Calu3 (cell line): ENCODE measurements at regions not wholly inside any gene's neighbourhood (a gene's known extent, or its start where the extent isn't known, plus 50 kb on each side); places are given as distances from the start of the nearest gene placed in this dataset.

Experiments used
- BruUV-seq: library from RNA; stranded (reverse); fragments of 400-500 nt; replicated peaks from 2 replicates; lab custom pipeline; 2021; lab: Mats Ljungman, UMichigan
- CTCF ChIA-PET: fragments of 300-600 bp; sonication (Branson Sonifier 250); formaldehyde crosslinking; loops from one replicate; lab custom pipeline; 2022; ENCODE audit warnings: antibody characterized with exemption; lab: Charles Lee
- DNase-seq: peaks from one replicate; pipeline ENCODE4 v3.0.0; 2022
- H3K27ac Mint-ChIP-seq: one replicate; pipeline ENCODE4 v1.8.0; 2022; ENCODE audit warnings: mixed read lengths; ENCODE audit not compliant: unreplicated experiment
- H3K27me3 Mint-ChIP-seq: one replicate; pipeline ENCODE4 v1.8.0; 2022; ENCODE audit warnings: mixed read lengths; ENCODE audit not compliant: unreplicated experiment
- H3K36me3 Mint-ChIP-seq: one replicate; pipeline ENCODE4 v1.8.0; 2022; ENCODE audit warnings: mild to moderate bottlenecking, moderate library complexity, mixed read lengths; ENCODE audit not compliant: insufficient read depth, unreplicated experiment
- H3K4me1 Mint-ChIP-seq: one replicate; pipeline ENCODE4 v1.8.0; 2022; ENCODE audit warnings: mild to moderate bottlenecking, low read depth, mixed read lengths; ENCODE audit not compliant: unreplicated experiment
- H3K4me3 Mint-ChIP-seq: one replicate; pipeline ENCODE4 v1.8.0; 2022; ENCODE audit warnings: mild to moderate bottlenecking, low read depth, moderate library complexity, mixed read lengths; ENCODE audit not compliant: unreplicated experiment
- H3K9me3 Mint-ChIP-seq: one replicate; pipeline ENCODE4 v1.8.0; 2022; ENCODE audit warnings: low read depth, mixed read lengths; ENCODE audit not compliant: unreplicated experiment
- CTCF ChIP-seq: fragments of 200-600 bp; IDR thresholded peaks from one replicate; pipeline ENCODE4 v1.8.0; 2022; ENCODE audit warnings: antibody characterized with exemption; ENCODE audit not compliant: unreplicated experiment
- intact Hi-C: fragments of 100-400 bp; cut with micrococcal nuclease; formaldehyde crosslinking; loops from one replicate; pipeline ENCODE4 v1.10.0; 2022; ENCODE audit not compliant: unreplicated experiment

- Mint-ChIP-seq H3K36me3 (no peaks in the 10 kb centered on the region), H3K4me1 (no peaks in the 10 kb centered on the region), H3K4me3 (no peak overlapping the region), H3K27ac (no peak overlapping the region), H3K9me3 (no peaks in the 10 kb centered on the region), H3K27me3 (no peaks in the 10 kb centered on the region)
- no peak for TF ChIP-seq CTCF
- no peak for DNase-seq
- no TSS peak for BruUV-seq
- intact Hi-C loops = no loop called here
- CTCF ChIA-PET = no interaction called here
Observed at GRCh38 chr3:106257172-106257571, 388.4 kb upstream of the CBLB start.

GRCh38 chr3:106261396-106261795 lies 392.6 kb upstream of the CBLB start:
- TF ChIP-seq CTCF = no peak
- CTCF ChIA-PET = no interaction called here
- no peak overlapping the region for H3K27ac Mint-ChIP-seq
- no peak overlapping the region for H3K4me3 Mint-ChIP-seq
- no peaks in the 10 kb centered on the region for H3K9me3 Mint-ChIP-seq
- peaks cover 12% of the 10 kb centered on the region for H3K4me1 Mint-ChIP-seq
- no TSS peak for BruUV-seq
- DNase-seq = no peak
- intact Hi-C loops = no loop called here
- no peaks in the 10 kb centered on the region for H3K27me3 Mint-ChIP-seq
- H3K36me3 Mint-ChIP-seq = no peaks in the 10 kb centered on the region

GRCh38 chr3:106261915-106262683 lies 393.3 kb upstream of the CBLB start:
- Mint-ChIP-seq H3K4me1 (peaks cover 12% of the 10 kb centered on the region), H3K36me3 (no peaks in the 10 kb centered on the region), H3K27ac (no peak overlapping the region), H3K27me3 (no peaks in the 10 kb centered on the region), H3K4me3 (no peak overlapping the region), H3K9me3 (no peaks in the 10 kb centered on the region)
- no peak for DNase-seq
- BruUV-seq = no TSS peak
- CTCF ChIA-PET = no interaction called here
- intact Hi-C loops = no loop called here
- no peak for TF ChIP-seq CTCF

- Mint-ChIP-seq H3K27me3 (no peaks in the 10 kb centered on the region), H3K27ac (no peak overlapping the region), H3K36me3 (no peaks in the 10 kb centered on the region), H3K4me3 (no peak overlapping the region), H3K4me1 (peaks cover 12% of the 10 kb centered on the region), H3K9me3 (no peaks in the 10 kb centered on the region)
- CTCF ChIA-PET = no interaction called here
- no TSS peak for BruUV-seq
- DNase-seq = no peak
- intact Hi-C loops = no loop called here
- TF ChIP-seq CTCF = no peak
Observed at GRCh38 chr3:106263011-106263410, 394.2 kb upstream of the CBLB start.
